NCI-H446 treated with DMSO at 0.1 percent for 48 hours (cell line): ENCODE measurements at regions not wholly inside any gene's neighbourhood (a gene's known extent, or its start where the extent isn't known, plus 50 kb on each side); places are given as distances from the start of the nearest gene placed in this dataset.
A peak's percentile ranks its signal among the peaks of the same experiment; 100 is the strongest.

ENCODE experiments used
- DNase-seq: peaks from one replicate; lab custom pipeline; 2025; lab: John Stamatoyannopoulos, UW

DNA sequence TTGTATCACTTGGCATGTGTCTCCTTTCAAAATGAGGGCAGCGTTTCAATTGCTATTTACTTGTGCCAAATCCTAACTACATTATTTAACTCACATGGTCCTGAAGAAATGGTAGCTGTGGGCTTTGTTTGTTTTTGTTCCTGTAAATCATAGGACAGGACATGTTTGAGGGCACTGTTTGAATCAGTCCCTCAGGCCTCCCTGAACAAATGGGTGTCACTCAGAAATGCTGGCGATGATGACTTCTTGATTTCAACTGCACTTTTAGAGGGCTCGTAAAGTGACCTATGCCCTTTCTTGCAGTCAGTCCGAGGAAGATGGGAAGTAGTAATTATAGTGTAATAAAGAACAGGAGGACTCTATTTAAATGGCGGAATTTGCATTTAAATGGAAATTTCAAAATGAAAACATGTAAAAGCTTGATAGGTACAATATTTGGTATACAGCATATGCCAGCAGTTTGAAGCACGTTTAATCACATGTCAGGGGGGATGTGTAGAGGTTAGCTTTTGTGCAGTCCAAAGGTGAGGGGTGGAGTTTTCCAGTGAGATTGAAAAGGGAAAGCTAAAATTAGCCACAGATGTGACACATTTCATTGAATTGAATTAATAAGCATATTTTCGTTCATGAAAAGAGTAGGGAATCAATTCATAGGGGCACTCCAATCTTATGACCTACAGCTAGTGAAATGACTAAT, 1958.7 kb upstream of the IGFBP7 start:
- no peak for DNase-seq

DNA sequence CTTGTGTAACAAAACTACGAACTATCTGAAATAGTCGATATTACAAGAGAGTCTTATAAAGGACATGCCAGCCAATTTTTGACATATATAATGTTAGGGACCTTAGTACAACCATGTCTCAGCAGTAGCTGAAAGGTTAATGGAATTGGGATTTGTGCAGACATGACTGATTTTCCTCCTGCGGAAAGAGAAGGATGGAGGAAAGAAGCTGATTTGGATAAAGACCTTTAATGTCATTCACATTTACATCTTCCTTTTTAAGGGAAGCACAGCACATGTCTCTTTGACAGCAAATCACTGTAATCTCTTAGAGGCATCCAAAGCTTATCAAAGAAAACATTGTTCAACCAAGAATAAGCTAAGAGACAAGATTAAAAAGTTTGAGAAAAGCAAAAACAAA, 1976.2 kb upstream of the IGFBP7 start:
- DNase-seq, result no peak

DNA sequence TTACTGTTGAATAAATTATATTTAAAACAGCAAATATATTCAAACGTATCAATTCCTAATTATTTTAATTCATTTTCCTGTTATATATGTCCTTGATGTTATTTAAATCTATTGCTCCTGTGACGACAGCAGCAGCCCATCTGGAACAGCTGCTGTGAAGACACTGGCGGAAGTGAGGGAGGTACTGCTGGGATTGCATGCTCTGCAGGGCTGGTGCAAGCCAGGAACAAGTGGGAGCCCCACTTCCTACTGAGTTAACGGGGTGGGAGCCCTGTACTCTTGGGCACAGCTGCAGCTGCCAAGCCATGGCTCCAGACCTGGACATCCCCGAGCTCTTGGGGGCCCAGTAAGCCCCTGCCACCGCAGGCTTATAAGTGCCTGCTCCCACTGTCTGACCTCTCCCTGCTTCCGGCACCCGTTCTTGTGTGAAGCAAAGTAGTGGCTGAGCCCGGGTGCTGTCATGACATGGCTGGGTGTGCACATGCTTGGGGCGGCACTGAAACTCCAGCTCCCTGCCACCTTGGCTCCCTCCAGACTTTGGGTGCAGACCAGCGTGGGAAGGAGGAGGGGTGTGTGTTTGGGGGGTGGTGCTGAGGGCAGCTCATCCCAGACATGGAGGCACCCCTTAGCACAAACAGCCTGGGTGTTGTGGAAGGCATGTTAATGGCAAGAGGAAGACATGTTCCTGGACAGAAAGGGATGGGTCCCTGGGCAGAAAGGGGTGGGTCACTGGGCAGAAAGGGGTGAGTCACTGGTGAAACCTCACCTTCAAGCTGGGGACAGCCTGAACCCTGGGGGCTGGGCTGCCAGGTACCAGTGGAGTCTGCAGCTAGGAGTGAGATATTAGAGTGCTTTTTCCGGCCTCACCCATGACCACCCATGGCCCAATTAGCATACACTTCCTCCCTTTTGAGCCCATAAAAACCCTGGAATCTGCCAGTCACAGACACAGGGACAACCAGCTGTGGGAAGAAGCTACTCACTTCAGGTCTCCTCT, 1981.3 kb upstream of the IGFBP7 start:
- no peak for DNase-seq

DNA sequence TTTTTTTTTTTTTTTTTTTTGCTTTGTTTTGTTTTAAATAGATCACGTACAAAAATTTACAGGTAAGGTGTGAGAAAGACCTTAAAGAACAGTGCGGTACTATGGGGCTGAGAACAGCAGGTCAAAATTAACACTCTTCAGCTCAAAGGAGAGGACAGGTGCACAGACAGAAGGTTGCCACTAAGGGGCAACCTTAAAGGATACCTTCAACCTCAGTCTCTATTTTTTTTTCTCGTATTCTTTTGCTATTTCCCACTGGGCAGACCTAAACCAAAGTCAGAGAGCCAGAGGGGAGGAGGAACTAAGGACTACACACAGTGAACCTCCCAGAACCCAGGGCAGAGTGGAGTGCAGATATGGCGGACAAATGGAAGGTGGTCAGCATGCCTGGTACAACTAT, 1984.3 kb upstream of the IGFBP7 start:
- no peak for DNase-seq

DNA sequence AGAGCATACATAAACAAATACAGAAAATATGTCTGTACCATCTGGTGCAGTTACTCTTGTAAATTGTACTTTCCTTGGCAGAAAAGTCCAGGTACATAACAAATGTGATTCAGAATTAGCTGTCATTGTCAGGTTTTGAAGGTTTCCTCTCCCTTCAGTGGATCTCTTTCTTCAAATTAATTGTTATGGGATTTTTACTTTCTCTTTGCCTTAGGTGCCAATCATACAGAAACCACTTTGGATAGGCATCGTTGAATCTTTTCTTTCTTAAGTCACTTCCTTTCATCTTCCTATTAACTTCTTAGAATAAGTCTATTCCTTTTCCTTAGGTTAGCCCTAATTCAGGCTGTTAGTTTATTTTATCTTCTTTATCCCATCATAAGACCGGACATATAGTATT, 1992.1 kb upstream of the IGFBP7 start:
- no peak for DNase-seq

DNA sequence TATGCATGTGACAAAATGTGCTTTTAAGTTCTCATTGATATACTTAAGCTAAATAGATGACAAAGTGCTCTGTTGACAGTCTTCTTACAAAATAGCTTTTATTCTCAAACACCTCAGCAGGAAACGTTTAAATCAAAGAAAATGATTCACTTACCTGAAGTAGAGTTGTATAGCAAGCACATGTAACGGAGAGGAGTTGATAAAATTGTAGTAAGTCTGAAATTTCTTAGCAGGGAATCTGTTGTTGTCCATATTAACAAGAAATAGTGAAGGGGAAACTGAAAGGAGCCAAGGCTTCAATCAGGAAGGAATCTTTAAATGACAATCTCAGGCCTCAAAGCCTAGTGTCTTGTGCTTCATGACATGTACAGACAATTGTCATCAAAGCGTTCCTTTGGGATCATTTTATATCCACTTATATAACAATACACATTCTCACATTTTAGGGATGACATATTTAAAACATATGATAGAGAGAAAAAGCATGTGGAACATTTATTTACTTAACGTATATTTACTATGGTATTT, 2010.2 kb upstream of the IGFBP7 start:
- DNase-seq, result no peak

DNA sequence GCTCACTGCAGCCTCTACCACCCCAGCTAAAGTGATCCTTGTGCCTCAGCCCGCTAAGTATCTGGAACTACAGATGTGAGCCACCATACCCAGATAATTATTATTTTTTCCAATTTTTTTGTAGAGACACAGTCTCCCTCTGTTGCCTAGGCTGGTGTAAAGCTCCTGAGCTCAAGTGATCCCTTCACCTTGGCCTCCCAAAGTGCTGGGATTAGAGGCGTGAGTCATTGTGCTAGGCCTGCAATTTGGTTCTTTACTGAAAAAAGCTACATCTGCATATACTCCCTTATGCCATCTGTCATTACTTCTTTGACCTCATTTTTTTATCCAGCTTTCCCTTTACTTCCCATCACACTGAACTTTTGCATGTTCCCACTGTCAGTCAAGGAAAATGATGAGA, 2012.4 kb upstream of the IGFBP7 start:
- peak; percentile 42 for DNase-seq

DNA sequence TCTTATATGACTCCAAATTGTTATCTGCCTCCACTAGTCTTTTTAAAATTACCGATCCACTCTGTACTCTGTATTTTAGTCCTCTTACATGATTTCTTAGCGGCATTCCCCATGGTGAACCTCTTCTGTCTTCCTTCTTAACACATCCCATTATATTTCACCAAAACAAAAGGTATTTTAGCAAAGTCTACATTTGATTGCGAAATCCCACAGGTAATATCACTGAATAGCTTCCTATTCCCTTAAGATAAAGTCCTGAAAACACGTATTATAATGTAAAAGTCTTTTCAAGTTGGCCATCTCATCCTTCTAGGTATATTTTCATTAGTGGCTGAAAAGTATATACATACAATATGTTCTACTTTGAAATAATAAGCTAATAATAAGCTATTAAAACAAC, 2016.0 kb upstream of the IGFBP7 start:
- no peak for DNase-seq

DNA sequence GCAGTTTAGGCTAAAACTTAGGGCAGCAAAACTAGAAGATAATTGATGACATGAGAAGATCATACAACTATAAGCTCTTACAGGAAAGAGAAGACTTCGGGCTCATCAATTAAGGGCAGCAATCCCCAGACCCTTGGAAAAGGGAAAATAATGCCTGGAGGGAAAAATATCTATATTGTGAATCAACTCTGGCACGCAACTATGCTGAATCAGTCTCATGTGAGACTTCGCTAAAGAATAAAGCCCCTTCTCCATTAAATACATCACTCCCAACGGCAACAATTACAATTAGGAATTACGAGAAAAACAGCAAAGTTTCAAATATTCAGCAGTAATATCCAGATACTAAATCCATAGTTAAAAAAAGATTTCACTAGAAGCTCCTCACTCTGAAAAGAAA, 2016.8 kb upstream of the IGFBP7 start:
- no peak for DNase-seq

DNA sequence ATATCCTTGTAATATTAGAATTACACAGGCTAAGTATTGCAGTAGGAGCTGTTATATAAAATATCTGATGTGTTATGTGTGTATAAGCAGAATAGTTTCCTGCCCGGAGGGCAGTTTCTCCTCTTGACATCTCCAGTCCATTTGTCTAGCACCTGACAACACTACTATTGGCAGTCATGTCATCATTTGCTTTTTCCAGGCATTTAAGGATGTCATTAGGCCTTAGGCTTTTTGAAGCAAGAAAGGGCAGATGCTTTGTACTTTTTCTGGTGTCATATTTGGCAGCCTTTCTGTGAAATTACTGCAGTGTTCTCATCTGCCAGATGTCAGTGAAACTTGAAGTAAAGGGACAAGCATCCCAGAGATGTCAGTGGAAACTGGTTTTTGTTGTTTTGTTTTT, 2017.6 kb upstream of the IGFBP7 start:
- peak; percentile 47 for DNase-seq

DNA sequence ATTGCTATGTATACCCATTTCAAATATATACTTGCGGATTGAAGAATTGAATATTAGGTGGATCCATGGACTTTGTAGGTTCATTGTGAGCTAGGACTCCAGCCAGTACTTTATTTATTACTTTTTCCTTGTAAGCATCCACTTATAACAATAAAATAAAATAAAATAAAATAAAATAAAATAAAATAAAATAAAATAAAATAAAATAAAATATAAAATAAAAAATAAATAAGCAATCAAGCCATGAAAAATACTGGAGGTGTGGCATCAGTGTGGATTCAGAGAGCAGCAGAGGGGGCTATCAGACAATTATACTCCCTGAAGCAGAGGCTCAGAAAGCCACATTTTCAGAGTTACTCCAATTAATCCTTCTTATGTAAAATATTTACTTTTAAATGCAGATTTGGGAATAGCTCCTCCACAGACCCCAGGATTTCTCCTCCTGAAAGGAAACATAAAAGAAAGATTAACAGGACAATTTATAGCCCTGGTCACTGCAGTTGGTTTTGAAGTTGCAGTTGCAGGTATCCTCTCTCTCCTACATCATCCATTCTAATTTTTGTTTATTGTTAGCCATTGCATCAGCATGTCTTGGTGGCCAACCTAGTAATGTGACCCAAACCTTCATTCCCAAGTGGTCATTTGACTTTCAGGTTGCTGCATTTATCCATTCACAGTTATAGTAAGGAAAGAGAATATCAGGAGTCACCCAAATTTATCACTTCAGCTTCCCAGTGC, 2025.2 kb upstream of the IGFBP7 start:
- no peak for DNase-seq

DNA sequence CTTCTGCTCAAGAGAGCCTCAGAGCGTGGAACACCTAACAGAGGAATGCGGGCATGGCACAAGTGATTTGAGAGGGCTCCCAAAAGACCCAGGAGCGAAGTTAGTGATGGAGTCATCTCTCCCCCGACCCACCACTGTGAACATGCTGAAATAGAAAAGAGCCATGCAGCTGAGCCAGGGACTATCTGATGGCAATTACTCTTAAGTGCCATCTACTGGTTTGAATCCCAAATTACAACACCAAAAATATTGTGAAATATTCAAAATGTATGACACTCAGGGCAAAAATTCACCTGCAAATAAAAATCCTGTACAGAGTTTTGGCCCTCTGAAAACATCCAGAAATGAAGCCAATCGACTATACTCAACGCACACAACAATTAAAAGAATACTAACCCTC, 2038.9 kb upstream of the ADGRL3 start:
- no peak for DNase-seq

DNA sequence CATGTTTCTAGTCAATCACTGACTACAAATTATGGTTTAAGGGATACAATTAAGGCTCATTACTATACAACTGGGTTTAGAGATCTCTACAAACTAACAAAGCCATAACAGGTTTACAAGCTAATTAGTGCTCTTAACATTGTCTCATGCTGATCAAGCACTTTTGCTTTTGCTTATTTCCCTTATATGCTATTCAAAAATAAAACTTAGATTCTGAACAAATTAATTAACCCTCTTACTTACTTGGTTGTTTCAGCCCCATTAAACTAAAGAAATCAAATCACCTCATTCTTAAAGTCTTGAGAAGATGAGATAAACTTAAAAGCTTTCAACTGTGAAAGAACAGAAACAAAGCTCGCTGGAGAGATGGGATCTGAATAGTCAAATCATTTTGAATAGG, 2024.5 kb upstream of the ADGRL3 start:
- no peak for DNase-seq

DNA sequence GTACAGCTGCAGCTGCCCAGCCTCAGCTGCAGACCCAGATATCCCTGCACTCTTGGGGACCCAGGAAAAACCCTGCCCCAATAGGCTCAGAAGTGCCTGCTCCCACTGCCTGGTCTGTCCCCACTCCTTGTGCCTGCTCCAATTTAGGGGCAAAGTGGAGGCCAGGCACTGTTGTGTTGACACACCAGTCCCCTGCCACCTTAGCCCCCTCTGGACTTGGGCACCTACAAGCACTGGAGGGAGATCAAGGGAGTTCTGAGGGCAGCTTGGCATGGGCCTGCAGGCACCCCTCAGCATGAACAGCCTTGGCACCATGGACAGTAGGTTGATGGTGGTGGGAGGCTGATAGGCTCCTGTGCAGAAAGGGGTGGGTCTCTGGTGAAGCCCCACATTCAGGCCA, 2020.8 kb upstream of the ADGRL3 start:
- DNase-seq, result no peak

DNA sequence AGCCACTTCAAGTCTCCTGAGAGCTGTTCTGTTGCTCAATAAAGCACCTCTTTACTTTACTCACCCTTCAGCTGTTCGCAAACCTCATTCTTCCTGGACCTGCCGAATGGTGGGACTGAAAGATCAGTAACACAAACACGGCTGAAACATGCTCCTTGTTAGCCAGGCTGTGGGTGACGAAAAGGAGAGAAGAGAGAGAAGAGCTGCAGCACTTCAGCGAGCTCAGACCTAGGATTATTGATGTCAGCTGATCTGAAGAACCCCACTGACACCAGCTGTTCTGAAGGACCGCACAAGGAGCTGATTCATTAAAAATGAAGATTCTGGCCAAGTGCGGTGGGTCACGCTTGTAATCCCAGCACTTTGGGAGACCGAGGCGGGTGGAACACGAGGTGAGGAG, 2020.0 kb upstream of the ADGRL3 start:
- no peak for DNase-seq

DNA sequence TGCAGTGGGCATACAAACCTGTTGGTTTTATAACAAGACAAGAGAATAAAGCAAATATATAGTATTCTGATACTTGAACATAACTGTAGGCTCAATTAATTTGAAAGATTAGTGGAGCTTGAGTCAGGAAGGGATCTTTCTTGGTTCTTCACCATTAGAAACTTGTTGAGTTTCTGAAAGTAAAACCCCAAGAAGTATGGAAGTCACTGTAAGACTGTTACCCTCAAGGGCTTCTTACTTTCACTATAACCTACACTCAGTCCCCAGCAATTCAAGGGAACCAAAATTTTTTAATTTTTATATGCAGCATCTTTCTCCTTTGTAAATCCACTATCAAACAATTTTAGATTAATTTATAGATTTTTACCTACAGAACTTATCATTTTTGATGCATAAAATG, 2019.2 kb upstream of the ADGRL3 start:
- no peak for DNase-seq

DNA sequence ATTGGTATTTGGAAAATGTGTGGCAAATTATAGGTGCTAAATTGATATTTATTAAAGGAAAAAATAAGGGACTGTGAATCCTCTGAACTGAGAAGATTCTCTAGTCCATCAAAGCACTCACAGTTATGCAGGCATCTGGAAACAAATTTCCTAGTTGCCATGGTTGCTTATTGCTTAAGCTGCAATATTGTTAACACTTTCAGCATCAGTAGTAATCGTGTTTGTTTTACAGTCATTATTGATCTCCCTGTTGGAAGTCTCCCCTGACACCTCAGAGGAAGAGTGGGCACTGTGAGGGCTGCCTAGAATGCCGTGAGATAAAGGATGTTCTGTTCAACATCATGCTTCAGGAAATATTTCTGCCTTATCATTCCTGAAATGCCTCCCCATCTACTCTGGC, 2004.3 kb upstream of the ADGRL3 start:
- DNase-seq, result no peak

DNA sequence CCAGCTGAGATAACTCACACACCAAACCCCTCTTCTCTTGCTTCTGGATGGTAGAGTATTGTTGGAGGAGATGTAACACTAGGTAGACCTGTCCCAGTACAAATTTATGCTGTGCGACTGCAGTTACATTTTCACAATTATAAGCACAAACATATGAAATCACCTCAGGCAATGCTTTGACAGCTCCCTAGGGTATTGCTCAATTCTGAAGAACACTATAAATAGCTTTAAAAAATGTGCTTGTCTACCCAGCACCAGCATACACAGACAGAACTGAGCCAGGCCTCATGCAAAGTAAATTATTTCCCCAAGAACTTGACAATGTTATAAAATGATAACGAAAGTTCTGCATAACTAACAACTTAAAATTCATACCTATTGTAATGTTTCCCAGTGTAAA, 1999.1 kb upstream of the ADGRL3 start:
- no peak for DNase-seq

DNA sequence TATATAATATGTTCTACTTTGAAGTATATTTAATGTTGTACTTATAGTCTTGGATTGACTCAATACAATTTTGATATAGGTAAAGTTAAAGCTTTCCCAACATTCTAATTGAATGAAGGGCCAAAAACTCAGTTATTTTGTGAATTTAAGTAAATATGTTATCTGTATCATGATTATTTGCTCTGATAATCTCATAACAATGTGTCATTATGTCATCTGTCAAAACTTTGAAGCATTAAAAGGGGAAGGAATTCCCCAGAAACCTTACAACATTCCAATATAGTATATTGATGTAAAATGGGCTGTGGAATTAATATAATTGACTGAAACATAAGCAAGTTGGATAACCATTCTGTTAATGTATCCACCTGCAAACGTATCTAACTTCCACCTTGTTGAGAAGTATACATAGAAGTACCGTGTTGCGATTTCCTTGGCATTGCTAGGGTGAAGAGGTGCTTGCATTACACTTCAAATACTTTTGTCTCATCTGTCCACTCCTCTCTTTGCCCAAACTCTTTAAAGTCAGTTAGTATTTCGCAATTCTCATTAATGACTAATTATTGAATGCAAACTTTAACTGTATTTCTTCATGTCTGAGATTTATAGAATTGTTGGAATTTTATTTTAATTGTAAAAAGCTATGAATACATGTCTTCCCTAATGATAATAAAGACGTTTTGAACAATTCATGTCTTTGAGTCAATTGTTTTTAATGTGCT, 1982.1 kb upstream of the ADGRL3 start:
- no peak for DNase-seq

DNA sequence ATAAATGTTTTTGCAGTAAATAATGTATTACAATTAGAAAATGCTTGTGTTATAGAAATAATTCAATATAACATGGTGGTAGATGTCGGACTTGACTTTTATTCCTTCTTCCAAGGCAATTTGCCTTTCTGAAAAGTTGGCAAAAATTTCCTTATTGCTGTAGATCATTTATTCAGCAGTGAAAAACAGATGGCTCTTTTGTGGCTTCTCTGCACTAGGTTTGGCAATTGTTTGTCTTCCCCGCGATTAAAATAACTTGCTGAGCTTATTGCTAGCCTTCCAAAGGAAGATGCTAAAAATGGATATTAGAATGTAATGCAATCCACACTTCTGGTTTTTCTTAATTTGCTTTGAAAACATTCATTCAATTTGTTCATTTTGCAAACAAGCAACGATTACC, 1977.9 kb upstream of the ADGRL3 start:
- DNase-seq, result peak; percentile 48

DNA sequence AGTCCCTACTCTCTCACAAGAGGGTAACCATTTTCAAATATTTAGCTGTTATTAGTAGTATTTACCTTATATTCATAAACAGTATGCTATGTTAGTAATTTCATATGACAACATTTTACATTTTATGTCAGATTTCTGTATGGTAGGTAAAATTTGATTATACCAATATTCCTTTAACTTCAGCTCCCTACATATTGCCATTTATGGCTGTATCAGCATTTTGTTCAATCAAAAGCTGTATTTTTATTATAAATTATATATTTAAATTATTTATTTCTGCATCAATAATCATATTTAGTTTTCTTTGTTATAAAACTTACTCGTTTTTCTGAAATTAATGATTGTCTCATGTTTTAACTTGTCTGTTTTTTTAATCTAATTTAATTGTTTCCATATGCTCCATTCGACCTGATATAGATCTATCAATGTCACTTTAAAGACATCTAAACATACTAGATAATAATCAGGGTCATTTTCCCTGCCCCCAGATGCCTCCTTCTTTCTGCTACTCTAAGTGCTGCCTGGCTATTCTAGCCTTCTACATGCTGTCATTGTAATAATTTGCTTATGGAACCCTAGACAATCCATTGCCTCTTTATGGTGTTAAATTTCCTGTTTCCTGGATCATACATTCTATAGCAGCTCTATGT, 1976.7 kb upstream of the ADGRL3 start:
- no peak for DNase-seq
